ENCODE measurements at regions not wholly inside any gene's neighbourhood (a gene's known extent, or its start where the extent isn't known, plus 50 kb on each side); places are given as distances from the start of the nearest gene placed in this dataset.

GRCh38 chr11:98771791-98772190 is 249.0 kb upstream of the CNTN5 start:
- H3K27me3 Mint-ChIP-seq (ENCODE audit: insufficient read depth), result no peaks in the 10 kb centered on the region
- no peaks in the 10 kb centered on the region for H3K36me3 Mint-ChIP-seq (ENCODE audit: low read depth)
- H3K4me3 Mint-ChIP-seq, result no peak overlapping the region
- no peak for TF ChIP-seq CTCF (IDR thresholded peaks at IDR 0.05)
- H3K4me1 Mint-ChIP-seq (ENCODE audit: low read depth), result no peaks in the 10 kb centered on the region
- no peak for DNase-seq
- H3K9me3 Mint-ChIP-seq, result peaks cover 21% of the 10 kb centered on the region
- H3K27ac Mint-ChIP-seq, result no peak overlapping the region

- no peak overlapping the region for H3K27ac Mint-ChIP-seq
- no peaks in the 10 kb centered on the region for H3K27me3 Mint-ChIP-seq (ENCODE audit: insufficient read depth)
- peaks cover 21% of the 10 kb centered on the region for H3K9me3 Mint-ChIP-seq
- H3K4me1 Mint-ChIP-seq (ENCODE audit: low read depth), result no peaks in the 10 kb centered on the region
- no peak for TF ChIP-seq CTCF (IDR thresholded peaks at IDR 0.05)
- no peak overlapping the region for H3K4me3 Mint-ChIP-seq
- DNase-seq, result no peak
- H3K36me3 Mint-ChIP-seq (ENCODE audit: low read depth), result no peaks in the 10 kb centered on the region
These were observed 247.9 kb upstream of the CNTN5 start for GRCh38 chr11:98772893-98773292.

- Mint-ChIP-seq H3K27ac (no peak overlapping the region), H3K4me3 (no peak overlapping the region), H3K36me3 (ENCODE audit: low read depth) (no peaks in the 10 kb centered on the region), H3K9me3 (peaks cover 35% of the 10 kb centered on the region), H3K27me3 (ENCODE audit: insufficient read depth) (no peaks in the 10 kb centered on the region), H3K4me1 (ENCODE audit: low read depth) (no peaks in the 10 kb centered on the region)
- TF ChIP-seq CTCF (IDR thresholded peaks at IDR 0.05), result no peak
- DNase-seq, result no peak
These were observed 227.5 kb upstream of the CNTN5 start for GRCh38 chr11:98793276-98793675.

GRCh38 chr11:98798333-98798732 is 222.4 kb upstream of the CNTN5 start:
- Mint-ChIP-seq H3K27me3 (ENCODE audit: insufficient read depth) (no peaks in the 10 kb centered on the region), H3K4me3 (no peak overlapping the region), H3K36me3 (ENCODE audit: low read depth) (no peaks in the 10 kb centered on the region), H3K4me1 (ENCODE audit: low read depth) (no peaks in the 10 kb centered on the region), H3K27ac (no peak overlapping the region), H3K9me3 (peaks cover 43% of the 10 kb centered on the region)
- DNase-seq, result no peak
- TF ChIP-seq CTCF (IDR thresholded peaks at IDR 0.05), result no peak

GRCh38 chr11:98800696-98801095 is 220.1 kb upstream of the CNTN5 start:
- no peak for TF ChIP-seq CTCF (IDR thresholded peaks at IDR 0.05)
- DNase-seq, result no peak
- Mint-ChIP-seq H3K27me3 (ENCODE audit: insufficient read depth) (no peaks in the 10 kb centered on the region), H3K4me1 (ENCODE audit: low read depth) (no peaks in the 10 kb centered on the region), H3K9me3 (peaks cover 31% of the 10 kb centered on the region), H3K4me3 (no peak overlapping the region), H3K27ac (no peak overlapping the region), H3K36me3 (ENCODE audit: low read depth) (no peaks in the 10 kb centered on the region)
